ENCODE measurements at regions not wholly inside any gene's neighbourhood (a gene's known extent, or its start where the extent isn't known, plus 50 kb on each side); places are given as distances from the start of the nearest gene placed in this dataset.

- DNase-seq: no peak
Measured at GRCh38 chr2:173590276-173590861, 235.7 kb downstream of the CDCA7 start.

- no peak for DNase-seq
Measured at GRCh38 chr2:173593109-173593508, 238.4 kb downstream of the CDCA7 start.

- no peak for DNase-seq
Measured at GRCh38 chr2:173596244-173596643, 241.6 kb downstream of the CDCA7 start.

GRCh38 chr2:173598525-173598924 is 243.9 kb downstream of the CDCA7 start:
- no peak for DNase-seq

- DNase-seq: no peak
Measured at GRCh38 chr2:173599821-173600359, 245.2 kb downstream of the CDCA7 start.

GRCh38 chr2:173602153-173602795 is 247.6 kb downstream of the CDCA7 start:
- DNase-seq: no peak

- no peak for DNase-seq
Measured at GRCh38 chr2:173605994-173606393, 251.3 kb downstream of the CDCA7 start.

GRCh38 chr2:173606619-173607248 is 252.1 kb downstream of the CDCA7 start:
- no peak for DNase-seq

GRCh38 chr2:173607606-173608311 is 253.1 kb downstream of the CDCA7 start:
- DNase-seq: no peak

GRCh38 chr2:173611121-173611520 is 256.4 kb downstream of the CDCA7 start:
- no peak for DNase-seq

GRCh38 chr2:173612354-173612753 is 257.7 kb downstream of the CDCA7 start:
- DNase-seq: no peak

GRCh38 chr2:173613386-173613785 is 258.7 kb downstream of the CDCA7 start:
- no peak for DNase-seq

GRCh38 chr2:173614265-173614930 is 259.7 kb downstream of the CDCA7 start:
- DNase-seq: no peak

GRCh38 chr2:173623438-173624319 is 269.0 kb downstream of the CDCA7 start:
- no peak for DNase-seq

- no peak for DNase-seq
Measured at GRCh38 chr2:173625315-173625714, 270.6 kb downstream of the CDCA7 start.

GRCh38 chr2:173629076-173629475 is 274.4 kb downstream of the CDCA7 start:
- DNase-seq: no peak

GRCh38 chr2:173630425-173631126 is 275.9 kb downstream of the CDCA7 start:
- DNase-seq: no peak

GRCh38 chr2:173631127-173631460 is 276.4 kb downstream of the CDCA7 start:
- no peak for DNase-seq

GRCh38 chr2:173644146-173644545 is 289.5 kb downstream of the CDCA7 start:
- DNase-seq: no peak

GRCh38 chr2:173647681-173648311 is 293.1 kb downstream of the CDCA7 start:
- DNase-seq: no peak

- no peak for DNase-seq
Measured at GRCh38 chr2:173648816-173649215, 294.1 kb downstream of the CDCA7 start.
